ENCODE measurements at regions not wholly inside any gene's neighbourhood (a gene's known extent, or its start where the extent isn't known, plus 50 kb on each side); places are given as distances from the start of the nearest gene placed in this dataset.

GRCh38 chr2:171615069-171615468 is 72.2 kb upstream of the DYNC1I2 start:
- H3K23me2 ChIP-seq (ENCODE audit: low read depth, low read length), result no peaks in the 10 kb centered on the region
- no peak overlapping the region for H3K4me2 ChIP-seq (ENCODE audit: insufficient read depth in 1 of 2, low read depth in 2 of 2, low read length in 2 of 2)
- H3K27me3 ChIP-seq (replicated peaks in 1 of 4; ENCODE audit: control insufficient read depth in 3 of 4, extremely low read depth in 1 of 4, insufficient read depth in 3 of 4, low read length in 3 of 4), result no peaks in the 10 kb centered on the region
- H3K23ac ChIP-seq (ENCODE audit: insufficient read length), result no peak overlapping the region
- no peak overlapping the region for H4K8ac ChIP-seq (ENCODE audit: extremely low read depth, insufficient read depth, low read length)
- no peak for FAIRE-seq
- H4K91ac ChIP-seq (replicated peaks; ENCODE audit: insufficient read length, low read length), result no peak overlapping the region
- H3K14ac ChIP-seq (ENCODE audit: insufficient read length), result no peak overlapping the region
- H3K9ac ChIP-seq (replicated peaks in 1 of 4; ENCODE audit: extremely low read depth in 1 of 4, low read depth in 3 of 4, low read length in 3 of 4), result no peak overlapping the region
- H2BK20ac ChIP-seq (ENCODE audit: low read length), result no peak overlapping the region
- H3K79me1 ChIP-seq (ENCODE audit: low read depth, low read length), result no peaks in the 10 kb centered on the region
- H4K5ac ChIP-seq (ENCODE audit: insufficient read length, low read depth, low read length), result no peak overlapping the region
- no peak overlapping the region for H2AK5ac ChIP-seq (ENCODE audit: low read depth, low read length)
- WGBS, 2 experiments (ENCODE audit: extremely low coverage in 1 of 2, insufficient coverage in 1 of 2, insufficient read length in 1 of 2, insufficient replicate concordance in 2 of 2, low coverage in 1 of 2, low lambda C conversion rate in 2 of 2, missing lambda C conversion rate in 1 of 2), result 74% methylated on average over 1 of the region's 1 CpG; no CpG with 5 or more reads in 1 of the 2 experiments
- H3K4me3 ChIP-seq (ENCODE audit: extremely low read depth in 1 of 4, insufficient read depth in 2 of 4, low read depth in 3 of 4, low read length in 4 of 4), result no peak overlapping the region
- H2BK12ac ChIP-seq (ENCODE audit: low read depth, low read length), result no peak overlapping the region
- POLR2A ChIA-PET (ENCODE audit: partially characterized antibody), result no interaction called here
- H3K27ac ChIP-seq (ENCODE audit: low read depth, low read length), result no peak overlapping the region
- CTCF ChIA-PET (ENCODE audit: partially characterized antibody), result interaction anchor here (2.4 kb wide), 1 partner anchor 89 kb away, joined by 8 read pairs; no protein-coding TSS in a partner anchor
- TF ChIP-seq GABPA (IDR thresholded peaks at IDR 0.05; ENCODE audit: borderline replicate concordance, insufficient read depth, low read length) (no peak), TCF12 (IDR thresholded peaks at IDR 0.05; ENCODE audit: low read depth, low read length) (no peak), SP4 (IDR thresholded peaks at IDR 0.05; ENCODE audit: low read length) (no peak), RNF2 (IDR thresholded peaks at IDR 0.05; ENCODE audit: borderline replicate concordance, low read depth, low read length, missing control alignments, poor library complexity, severe bottlenecking) (no peak)
- H2BK15ac ChIP-seq (ENCODE audit: low read length), result no peak overlapping the region
- no peaks in the 10 kb centered on the region for H3K79me2 ChIP-seq (ENCODE audit: control insufficient read depth in 1 of 2, insufficient read depth in 2 of 2, low read length in 2 of 2)
- H3K9me3 ChIP-seq (ENCODE audit: insufficient read depth in 2 of 2, low read depth in 1 of 2, low read length in 1 of 2), result no peaks in the 10 kb centered on the region
- H2BK5ac ChIP-seq (ENCODE audit: low read depth, low read length), result no peak overlapping the region
- H3K4me1 ChIP-seq (replicated peaks in 1 of 4; ENCODE audit: control insufficient read depth in 3 of 4, insufficient read depth in 4 of 4, low read length in 3 of 4), result no peaks in the 10 kb centered on the region
- no peaks in the 10 kb centered on the region for H4K20me1 ChIP-seq (replicated peaks in 1 of 2; ENCODE audit: control insufficient read depth in 1 of 2, insufficient read depth in 2 of 2, low read length in 2 of 2)
- H2AFZ ChIP-seq (ENCODE audit: low read length), result no peak overlapping the region
- H3K4ac ChIP-seq (replicated peaks; ENCODE audit: insufficient read length, low read depth, low read length), result no peak overlapping the region
- H3K18ac ChIP-seq (ENCODE audit: extremely low read depth, low read length), result no peak overlapping the region
- H2BK120ac ChIP-seq (replicated peaks; ENCODE audit: low read depth, low read length), result no peak overlapping the region
- no peaks in the 10 kb centered on the region for H3K36me3 ChIP-seq (ENCODE audit: control insufficient read depth in 2 of 4, insufficient read depth in 4 of 4, low read length in 3 of 4)
- no peak overlapping the region for H3K56ac ChIP-seq (replicated peaks; ENCODE audit: insufficient read length, low read depth, low read length)
- DNase-seq (ENCODE audit: low read depth in 1 of 2, low spot score in 2 of 2), result no peak

Data from H1 (cell line).